ENCODE measurements at regions not wholly inside any gene's neighbourhood (a gene's known extent, or its start where the extent isn't known, plus 50 kb on each side); places are given as distances from the start of the nearest gene placed in this dataset.

- Mint-ChIP-seq H3K9me3 (peaks cover 9% of the 10 kb centered on the region), H3K27me3 (ENCODE audit: low read depth) (peaks cover 53% of the 10 kb centered on the region), H3K4me3 (no peak overlapping the region), H3K27ac (no peak overlapping the region), H3K36me3 (no peaks in the 10 kb centered on the region), H3K4me1 (no peaks in the 10 kb centered on the region)
- no peak for TF ChIP-seq CTCF (IDR thresholded peaks at IDR 0.05; ENCODE audit: unreplicated experiment)
- no peak for DNase-seq (ENCODE audit: low spot score in 2 of 2, unreplicated experiment in 2 of 2)
Measured at GRCh38 chr7:98506471-98506870, 105.6 kb upstream of the BAIAP2L1 start.

GRCh38 chr7:98500764-98501163, 99.9 kb upstream of the BAIAP2L1 start:
- Mint-ChIP-seq H3K9me3 (peaks cover 23% of the 10 kb centered on the region), H3K4me1 (no peaks in the 10 kb centered on the region), H3K36me3 (no peaks in the 10 kb centered on the region), H3K27ac (no peak overlapping the region), H3K4me3 (no peak overlapping the region), H3K27me3 (ENCODE audit: low read depth) (peaks cover 18% of the 10 kb centered on the region)
- DNase-seq (ENCODE audit: low spot score in 2 of 2, unreplicated experiment in 2 of 2), result no peak
- TF ChIP-seq CTCF (IDR thresholded peaks at IDR 0.05; ENCODE audit: unreplicated experiment), result no peak

- H3K4me3 Mint-ChIP-seq, result no peak overlapping the region
- H3K27me3 Mint-ChIP-seq (ENCODE audit: low read depth), result peaks cover 7% of the 10 kb centered on the region
- H3K36me3 Mint-ChIP-seq, result no peaks in the 10 kb centered on the region
- no peak for TF ChIP-seq CTCF (IDR thresholded peaks at IDR 0.05; ENCODE audit: unreplicated experiment)
- H3K4me1 Mint-ChIP-seq, result no peaks in the 10 kb centered on the region
- no peak overlapping the region for H3K27ac Mint-ChIP-seq
- peaks cover 30% of the 10 kb centered on the region for H3K9me3 Mint-ChIP-seq
- DNase-seq (ENCODE audit: low spot score in 2 of 2, unreplicated experiment in 2 of 2), result no peak
Measured at GRCh38 chr7:98496618-98497017, 95.7 kb upstream of the BAIAP2L1 start.

DNA sequence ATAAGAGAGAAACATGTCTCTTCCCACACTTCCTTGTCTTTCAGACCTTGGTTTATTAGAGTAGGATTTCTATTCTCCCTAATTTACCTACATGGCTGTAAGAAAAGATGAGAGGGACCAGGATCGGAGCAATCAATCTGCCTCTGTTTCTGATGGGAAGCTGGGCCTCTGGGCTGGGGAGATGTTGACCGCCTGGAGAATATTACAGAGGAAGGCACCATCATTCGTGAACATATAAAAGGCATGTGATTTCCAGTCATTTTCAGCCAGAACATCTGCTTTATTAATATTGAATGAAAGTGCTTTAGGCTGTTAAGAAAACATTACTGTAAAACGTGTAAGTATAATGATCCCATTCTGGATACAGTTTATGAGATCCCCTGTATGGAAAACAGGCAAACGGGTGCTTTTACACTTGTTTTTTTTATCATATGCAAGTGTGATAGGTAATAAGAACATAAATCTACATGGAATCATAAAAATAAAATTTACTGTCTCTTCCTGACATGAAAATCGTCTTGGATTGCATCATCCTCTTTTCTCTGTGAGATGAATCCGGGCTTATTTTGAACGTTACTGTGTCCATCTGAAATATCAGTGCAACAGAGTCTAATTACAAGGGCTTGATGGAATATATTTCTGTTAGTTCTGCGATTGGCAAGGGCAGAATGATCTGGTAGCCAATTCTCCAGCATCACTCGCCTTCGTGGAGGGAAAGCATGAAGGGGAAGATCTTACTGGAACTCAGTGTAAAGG, 94.5 kb upstream of the BAIAP2L1 start:
- Mint-ChIP-seq H3K27me3 (ENCODE audit: low read depth) (peaks cover 8% of the 10 kb centered on the region), H3K36me3 (no peaks in the 10 kb centered on the region), H3K4me1 (no peaks in the 10 kb centered on the region), H3K4me3 (no peak overlapping the region), H3K27ac (no peak overlapping the region), H3K9me3 (peaks cover 30% of the 10 kb centered on the region)
- DNase-seq (ENCODE audit: low spot score in 2 of 2, unreplicated experiment in 2 of 2), result no peak
- TF ChIP-seq CTCF (IDR thresholded peaks at IDR 0.05; ENCODE audit: unreplicated experiment), result no peak

DNA sequence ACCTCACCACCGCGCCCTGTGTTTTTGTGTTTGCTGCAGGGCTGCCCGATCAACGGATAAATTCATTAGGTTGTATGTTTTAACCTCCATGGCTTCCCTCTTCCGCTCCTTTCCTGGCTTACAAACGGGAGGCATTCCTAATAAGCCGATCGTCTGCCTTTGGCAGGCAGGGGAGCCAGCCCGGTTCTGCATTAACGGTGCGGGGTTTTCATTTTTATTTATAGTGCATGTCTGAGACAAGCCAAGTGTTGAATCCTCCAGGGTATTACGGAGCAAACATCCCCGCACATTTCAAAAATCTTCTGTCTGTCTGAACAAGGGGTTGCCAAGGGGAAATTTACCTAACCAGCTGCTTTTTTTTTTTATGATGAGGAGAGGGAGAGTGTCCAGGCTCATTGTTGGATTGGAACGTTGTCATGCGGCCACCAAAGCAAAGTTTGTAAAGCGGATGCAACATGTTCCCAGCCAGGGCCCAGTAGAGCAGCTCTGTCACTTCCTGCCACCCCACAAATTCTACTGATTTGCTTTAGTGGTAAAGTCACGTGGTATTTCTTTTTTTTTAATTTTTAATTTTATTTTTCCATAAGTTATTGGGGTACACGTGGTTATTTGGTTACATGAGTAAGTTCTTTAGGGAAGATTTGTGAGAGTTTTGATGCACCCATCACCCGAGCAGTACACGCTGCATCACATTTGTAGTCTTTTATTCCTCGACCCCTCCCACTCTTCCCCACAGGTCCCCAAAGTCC, 92.3 kb upstream of the BAIAP2L1 start:
- H3K27ac Mint-ChIP-seq, result no peak overlapping the region

More for the DNA sequence above, 92.3 kb upstream of the BAIAP2L1 start:
- Mint-ChIP-seq H3K27me3 (ENCODE audit: low read depth) (peaks cover 14% of the 10 kb centered on the region), H3K9me3 (peaks cover 23% of the 10 kb centered on the region), H3K4me1 (no peaks in the 10 kb centered on the region), H3K36me3 (no peaks in the 10 kb centered on the region), H3K4me3 (no peak overlapping the region)
- TF ChIP-seq CTCF (IDR thresholded peaks at IDR 0.05; ENCODE audit: unreplicated experiment), result no peak
- DNase-seq (ENCODE audit: low spot score in 2 of 2, unreplicated experiment in 2 of 2), result no peak

Data from mesothelial cell of epicardium (in vitro differentiated cells).